Cerebellar cortex (tissue), 1 donor: ENCODE measurements at regions not wholly inside any gene's neighbourhood (a gene's known extent, or its start where the extent isn't known, plus 50 kb on each side); places are given as distances from the start of the nearest gene placed in this dataset.
"Not testable (repeated sequence)": the region's sequence is repeated elsewhere in the genome, so short reads cannot be mapped to it uniquely, and the experiment has no call there.

Experiments used
- DNase-seq: peaks from one replicate; pipeline ENCODE4 v3.0.0-alpha.2; 2015; ENCODE audit warnings: low spot score

- DNase-seq, result no peak
Measured at GRCh38 chr16:65725156-65725845, 603.4 kb upstream of the CDH11 start.

GRCh38 chr16:65722429-65722828 lies 600.6 kb upstream of the CDH11 start:
- no peak for DNase-seq

GRCh38 chr16:65717846-65718245 lies 596.0 kb upstream of the CDH11 start:
- DNase-seq, result no peak

GRCh38 chr16:65716737-65717700 lies 595.2 kb upstream of the CDH11 start:
- DNase-seq, result no peak

GRCh38 chr16:65713181-65713808 lies 591.4 kb upstream of the CDH11 start:
- DNase-seq, result no peak

GRCh38 chr16:65710107-65710506 lies 588.2 kb upstream of the CDH11 start:
- no peak for DNase-seq

- DNase-seq, result no peak
Measured at GRCh38 chr16:65704866-65705265, 583.0 kb upstream of the CDH11 start.

- DNase-seq, result peak; percentile 0
Measured at GRCh38 chr16:65702707-65703402, 581.0 kb upstream of the CDH11 start.

- no peak for DNase-seq
Measured at GRCh38 chr16:65700596-65700995, 578.7 kb upstream of the CDH11 start.

- no peak for DNase-seq
Measured at GRCh38 chr16:65698791-65699321, 577.0 kb upstream of the CDH11 start.

GRCh38 chr16:65697521-65697920 lies 575.7 kb upstream of the CDH11 start:
- no peak for DNase-seq

- no peak for DNase-seq
Measured at GRCh38 chr16:65697065-65697464, 575.2 kb upstream of the CDH11 start.

GRCh38 chr16:65691846-65692245 lies 570.0 kb upstream of the CDH11 start:
- not testable (repeated sequence) for DNase-seq

GRCh38 chr16:65689726-65690125 lies 567.9 kb upstream of the CDH11 start:
- no peak for DNase-seq

GRCh38 chr16:65688301-65688700 lies 566.4 kb upstream of the CDH11 start:
- no peak for DNase-seq

GRCh38 chr16:65684230-65684629 lies 562.4 kb upstream of the CDH11 start:
- no peak for DNase-seq

- DNase-seq, result no peak
Measured at GRCh38 chr16:65681406-65681805, 559.5 kb upstream of the CDH11 start.

- no peak for DNase-seq
Measured at GRCh38 chr16:65679785-65680184, 557.9 kb upstream of the CDH11 start.

- no peak for DNase-seq
Measured at GRCh38 chr16:65675161-65675560, 553.3 kb upstream of the CDH11 start.

GRCh38 chr16:65672960-65673359 lies 551.1 kb upstream of the CDH11 start:
- DNase-seq, result no peak

- DNase-seq, result no peak
Measured at GRCh38 chr16:65671071-65671470, 549.2 kb upstream of the CDH11 start.

- no peak for DNase-seq
Measured at GRCh38 chr16:65668064-65668595, 546.3 kb upstream of the CDH11 start.
